Epithelial cell of prostate (primary cell): ENCODE measurements at regions not wholly inside any gene's neighbourhood (a gene's known extent, or its start where the extent isn't known, plus 50 kb on each side); places are given as distances from the start of the nearest gene placed in this dataset.
"Not testable (repeated sequence)": the region's sequence is repeated elsewhere in the genome, so short reads cannot be mapped to it uniquely, and the experiment has no call there.

Experiments
- DNase-seq: peaks from one replicate; pipeline ENCODE4 v3.0.0-alpha.2; 2011; ENCODE audit warnings: low read depth, low spot score
- H3K27ac ChIP-seq: fragments of 450-650 bp; 2 replicates; pipeline ENCODE4 v1.5.1; 2017; ENCODE audit warnings: mild to moderate bottlenecking

- DNase-seq = no peak
- H3K27ac ChIP-seq = no peak overlapping the region
These were observed 875.5 kb upstream of the SORCS1 start for GRCh38 chr10:108039821-108040584.

GRCh38 chr10:108037061-108037460 lies 872.6 kb upstream of the SORCS1 start:
- DNase-seq = no peak
- no peak overlapping the region for H3K27ac ChIP-seq

DNA sequence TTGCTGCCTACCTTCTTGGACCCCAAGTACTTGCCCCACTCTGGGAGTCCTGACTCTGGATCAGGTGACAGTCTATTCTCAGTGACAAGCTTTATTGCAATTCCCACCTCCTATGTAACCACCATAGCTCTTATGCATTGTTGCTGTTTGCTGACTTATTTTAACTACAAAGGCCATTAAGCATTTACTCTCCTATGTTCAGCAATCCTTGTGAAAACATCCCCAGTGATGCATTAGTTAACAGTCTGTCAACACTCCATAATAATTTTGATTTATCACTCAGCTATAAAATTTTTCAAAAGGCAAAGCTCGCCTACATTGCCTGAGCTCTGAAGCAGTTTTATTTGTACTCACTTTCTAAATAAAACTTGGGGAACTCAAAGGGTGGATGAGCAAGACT lies 871.8 kb upstream of the SORCS1 start:
- H3K27ac ChIP-seq = no peak overlapping the region
- DNase-seq = no peak

DNA sequence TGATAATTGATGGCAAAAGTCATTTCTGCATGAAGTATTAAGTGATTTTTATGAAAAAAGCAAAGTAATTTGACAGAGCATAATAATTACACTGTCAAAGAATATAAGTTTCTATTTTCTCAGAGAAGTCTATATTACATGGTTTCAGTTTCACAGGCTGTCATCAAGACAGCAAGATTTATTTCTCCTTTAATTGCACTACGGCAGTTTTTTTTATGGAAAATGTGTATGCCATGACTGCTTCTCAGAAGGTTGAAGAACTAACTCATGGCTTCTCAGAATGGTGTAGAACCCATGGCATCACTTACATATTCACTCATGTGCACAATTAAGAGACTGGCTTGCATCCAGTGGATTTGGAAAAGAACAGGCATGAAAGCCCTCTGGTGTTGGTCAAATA lies 870.3 kb upstream of the SORCS1 start:
- H3K27ac ChIP-seq = no peak overlapping the region
- DNase-seq = no peak

- H3K27ac ChIP-seq, DNase-seq: not testable (repeated sequence)
These were observed 869.0 kb upstream of the SORCS1 start for GRCh38 chr10:108033518-108033917.

DNA sequence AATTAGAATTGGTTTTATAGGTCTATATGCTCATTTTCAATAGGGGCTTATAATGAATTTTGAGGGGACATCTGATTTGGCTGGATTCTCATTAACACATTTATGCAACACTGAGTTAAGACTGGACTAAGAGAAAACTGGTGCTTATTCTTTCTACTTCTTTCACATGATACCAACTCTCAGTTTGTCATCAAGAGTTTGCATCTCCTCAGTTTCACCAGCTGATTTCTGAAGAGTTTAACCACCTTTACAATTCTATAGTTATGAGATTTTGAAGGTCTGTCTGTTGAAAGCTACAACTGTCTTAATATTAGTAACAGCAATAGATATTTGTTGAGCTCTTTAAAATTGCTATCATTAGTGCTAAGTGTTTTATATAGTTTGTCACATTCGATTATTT lies 867.0 kb upstream of the SORCS1 start:
- no peak overlapping the region for H3K27ac ChIP-seq
- no peak for DNase-seq

GRCh38 chr10:108014902-108015177 lies 850.3 kb upstream of the SORCS1 start:
- no peak overlapping the region for H3K27ac ChIP-seq
- DNase-seq = no peak

- no peak for DNase-seq
- H3K27ac ChIP-seq = no peak overlapping the region
These were observed 849.8 kb upstream of the SORCS1 start for GRCh38 chr10:108014145-108014901.

DNA sequence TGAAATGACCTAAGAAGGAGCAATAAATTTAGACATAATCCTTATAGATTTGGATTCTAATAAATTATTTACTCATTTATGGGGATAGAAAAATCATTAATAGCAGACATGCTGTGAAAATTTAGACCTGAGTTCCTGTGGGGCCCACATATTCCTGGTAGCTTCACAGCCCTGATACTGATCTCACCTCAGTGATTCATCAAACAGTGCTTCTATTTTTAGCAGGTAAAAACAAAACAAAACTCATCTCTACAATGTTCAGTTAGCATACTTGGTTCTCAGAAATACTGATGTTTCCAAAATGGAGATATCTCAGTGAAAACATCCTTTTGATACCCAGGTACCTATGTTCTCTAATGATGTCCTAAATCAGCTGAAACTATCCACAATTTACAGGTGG lies 841.1 kb upstream of the SORCS1 start:
- H3K27ac ChIP-seq = no peak overlapping the region
- no peak for DNase-seq

GRCh38 chr10:108003576-108003975 lies 839.1 kb upstream of the SORCS1 start:
- no peak overlapping the region for H3K27ac ChIP-seq
- DNase-seq = no peak

DNA sequence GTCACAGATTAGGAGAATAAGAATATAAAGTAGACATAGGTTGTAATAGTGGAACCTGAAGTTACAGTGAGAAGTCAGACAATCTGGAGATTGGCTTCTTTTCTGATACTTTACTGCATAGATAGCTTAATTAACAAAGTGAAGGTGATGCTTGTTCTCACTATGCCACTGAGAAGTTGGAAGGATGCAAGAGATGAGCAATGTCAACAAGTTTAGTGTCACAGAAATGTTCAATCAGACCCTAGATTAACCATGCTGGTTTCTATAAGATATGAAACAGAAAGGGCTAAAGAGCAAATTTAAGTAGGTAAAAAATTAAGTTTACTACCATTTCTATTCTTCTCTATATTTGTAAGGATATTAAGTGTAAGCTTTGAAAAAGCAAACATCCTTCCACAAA lies 838.6 kb upstream of the SORCS1 start:
- DNase-seq = no peak
- H3K27ac ChIP-seq = no peak overlapping the region

GRCh38 chr10:108000365-108000764 lies 835.9 kb upstream of the SORCS1 start:
- H3K27ac ChIP-seq = no peak overlapping the region
- no peak for DNase-seq

- H3K27ac ChIP-seq = no peak overlapping the region
- no peak for DNase-seq
These were observed 830.2 kb upstream of the SORCS1 start for GRCh38 chr10:107994621-107995270.

DNA sequence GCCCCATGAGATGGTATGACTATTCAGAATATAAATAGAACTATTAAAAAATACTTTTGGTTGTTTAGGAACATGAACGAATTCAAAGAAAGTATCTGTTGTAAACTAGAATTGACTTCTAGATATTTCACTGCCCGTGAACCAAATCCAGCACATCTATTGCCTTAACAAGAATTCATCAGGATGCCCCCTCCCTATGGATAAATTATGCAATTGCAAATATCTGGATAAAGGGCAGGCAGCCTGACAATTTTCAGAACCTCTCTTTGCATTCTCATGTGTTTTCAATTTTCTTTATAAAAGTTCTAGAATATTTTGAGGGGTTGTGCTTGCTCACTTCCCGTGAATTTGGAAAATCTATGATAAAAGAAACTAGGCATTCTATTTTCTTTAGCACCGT lies 822.1 kb upstream of the SORCS1 start:
- H3K27ac ChIP-seq = no peak overlapping the region
- DNase-seq = no peak

GRCh38 chr10:107984581-107984980 lies 820.1 kb upstream of the SORCS1 start:
- no peak for DNase-seq
- H3K27ac ChIP-seq = no peak overlapping the region

DNA sequence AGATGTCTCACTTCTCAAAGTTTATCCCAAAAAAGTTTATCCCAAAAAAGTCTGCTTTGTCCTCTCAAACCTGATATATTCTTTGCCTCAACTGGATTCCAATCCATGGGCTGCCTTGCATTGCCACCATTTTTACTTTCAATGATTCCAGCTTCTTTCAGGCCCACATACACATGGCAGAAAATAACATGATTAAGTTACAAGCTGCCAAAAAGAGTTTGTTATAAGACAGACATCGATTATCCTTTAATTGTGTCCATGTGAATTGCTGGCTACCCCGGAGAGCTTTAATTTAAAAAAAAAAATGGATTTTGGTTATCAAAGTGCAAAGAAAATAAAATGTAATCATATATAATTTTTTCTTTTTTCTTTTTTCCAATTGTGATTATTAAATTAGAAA lies 819.6 kb upstream of the SORCS1 start:
- no peak overlapping the region for H3K27ac ChIP-seq
- DNase-seq = no peak

DNA sequence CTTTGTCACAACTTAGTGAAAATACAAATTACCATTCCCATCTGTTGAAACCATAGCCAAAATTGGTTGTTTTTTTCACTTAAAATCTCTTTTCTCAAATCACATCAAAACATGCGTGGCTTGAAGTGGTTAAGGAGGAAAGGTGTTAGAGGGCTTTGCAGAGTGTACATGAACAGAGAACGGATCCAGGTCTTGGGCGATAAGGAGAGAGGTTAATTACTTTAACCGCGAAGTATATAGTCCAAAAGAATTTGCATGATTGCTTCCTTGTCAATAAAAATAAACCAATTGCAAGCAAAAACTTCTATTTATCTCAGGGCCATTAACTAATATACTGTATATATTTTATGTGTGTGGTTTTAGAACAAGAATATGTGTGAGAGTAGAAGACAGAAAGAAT lies 813.9 kb upstream of the SORCS1 start:
- no peak overlapping the region for H3K27ac ChIP-seq
- DNase-seq = no peak

- peak; percentile 92 for DNase-seq
- peak overlapping the region; percentile 90 for H3K27ac ChIP-seq
These were observed 807.5 kb upstream of the SORCS1 start for GRCh38 chr10:107971973-107972372.

DNA sequence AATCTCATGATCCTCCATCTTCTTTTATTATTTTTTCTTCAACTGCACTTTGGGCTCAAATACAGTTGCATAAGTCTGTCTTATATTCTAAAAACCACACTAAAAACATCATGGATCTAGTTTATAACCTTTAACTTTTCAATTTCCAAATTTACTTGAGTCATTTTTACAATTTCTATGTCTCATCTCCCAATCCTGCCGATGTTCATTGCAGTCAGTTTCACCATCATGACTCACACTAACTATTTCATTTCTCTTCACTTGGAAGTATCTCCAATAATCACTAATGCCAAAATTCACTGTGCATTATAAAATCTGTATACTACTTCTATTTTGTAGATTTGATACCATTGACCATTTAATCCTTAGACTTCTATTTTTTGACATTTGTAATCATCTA lies 806.9 kb upstream of the SORCS1 start:
- H3K27ac ChIP-seq = peak overlapping the region; percentile 90
- DNase-seq = peak; percentile 16

DNA sequence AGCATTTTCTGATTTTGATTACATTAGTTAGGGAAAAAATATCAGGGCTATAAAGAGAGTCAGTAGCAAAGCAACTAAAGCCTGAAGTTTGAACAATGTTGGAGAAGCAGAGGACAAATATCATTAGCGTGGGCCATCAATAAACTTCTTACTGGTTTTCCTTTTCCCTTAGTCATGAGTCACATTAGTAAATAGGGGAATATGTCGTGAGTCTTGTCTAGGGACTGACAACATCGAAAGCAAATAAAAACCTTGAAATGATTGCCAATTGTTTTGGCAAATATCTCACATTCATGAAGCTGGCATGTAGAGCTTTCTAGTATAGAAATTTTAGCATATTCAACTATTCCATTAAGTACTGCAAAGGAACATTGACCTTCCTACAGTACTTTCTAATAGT lies 806.0 kb upstream of the SORCS1 start:
- no peak for DNase-seq
- peak overlapping the region; percentile 90 for H3K27ac ChIP-seq

- DNase-seq = no peak
- H3K27ac ChIP-seq = peak overlapping the region; percentile 90
These were observed 805.4 kb upstream of the SORCS1 start for GRCh38 chr10:107969936-107970335.

- no peak overlapping the region for H3K27ac ChIP-seq
- no peak for DNase-seq
These were observed 802.3 kb upstream of the SORCS1 start for GRCh38 chr10:107966826-107967225.
